ENCODE measurements at regions not wholly inside any gene's neighbourhood (a gene's known extent, or its start where the extent isn't known, plus 50 kb on each side); places are given as distances from the start of the nearest gene placed in this dataset.

DNA sequence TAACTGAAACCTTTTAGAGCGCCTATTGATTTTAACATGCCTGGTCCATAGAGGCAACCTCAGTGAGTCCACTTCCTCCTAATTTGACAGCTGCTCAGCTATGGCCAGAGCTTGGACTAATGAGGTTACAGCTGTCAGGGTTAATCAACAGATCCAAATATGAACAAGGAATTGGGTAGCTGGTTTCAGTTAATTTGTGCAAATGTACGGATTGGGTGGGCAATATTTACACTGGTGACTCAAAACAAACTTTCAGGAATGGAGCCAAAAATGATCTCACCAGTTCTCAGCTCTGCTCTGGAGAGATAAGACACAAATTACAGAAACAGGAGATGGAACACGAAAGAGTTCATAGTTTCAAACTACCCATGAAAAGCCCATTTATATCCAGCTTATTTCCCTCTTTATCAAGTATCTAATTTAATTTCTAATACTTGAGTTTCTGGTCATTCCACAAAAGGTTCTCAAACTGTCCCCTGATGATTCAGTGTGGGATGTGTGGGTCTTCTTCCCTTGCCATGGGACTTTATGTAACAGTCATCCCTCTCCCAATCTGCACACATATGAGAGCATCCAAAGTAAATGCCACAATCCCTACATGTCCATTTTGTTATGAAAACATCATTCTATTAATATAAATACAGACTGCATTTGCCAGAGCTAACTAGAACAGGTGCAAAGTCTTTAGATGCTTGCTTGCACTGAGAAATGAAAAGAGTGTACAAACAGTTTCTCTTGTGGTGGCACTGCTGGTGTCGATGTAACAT is 149.9 kb downstream of the RPS12 start:
- no peak for TF ChIP-seq SPI1 (IDR thresholded peaks at IDR 0.05; ENCODE audit: borderline replicate concordance, low read depth)
- TF ChIP-seq, protein P1, sequence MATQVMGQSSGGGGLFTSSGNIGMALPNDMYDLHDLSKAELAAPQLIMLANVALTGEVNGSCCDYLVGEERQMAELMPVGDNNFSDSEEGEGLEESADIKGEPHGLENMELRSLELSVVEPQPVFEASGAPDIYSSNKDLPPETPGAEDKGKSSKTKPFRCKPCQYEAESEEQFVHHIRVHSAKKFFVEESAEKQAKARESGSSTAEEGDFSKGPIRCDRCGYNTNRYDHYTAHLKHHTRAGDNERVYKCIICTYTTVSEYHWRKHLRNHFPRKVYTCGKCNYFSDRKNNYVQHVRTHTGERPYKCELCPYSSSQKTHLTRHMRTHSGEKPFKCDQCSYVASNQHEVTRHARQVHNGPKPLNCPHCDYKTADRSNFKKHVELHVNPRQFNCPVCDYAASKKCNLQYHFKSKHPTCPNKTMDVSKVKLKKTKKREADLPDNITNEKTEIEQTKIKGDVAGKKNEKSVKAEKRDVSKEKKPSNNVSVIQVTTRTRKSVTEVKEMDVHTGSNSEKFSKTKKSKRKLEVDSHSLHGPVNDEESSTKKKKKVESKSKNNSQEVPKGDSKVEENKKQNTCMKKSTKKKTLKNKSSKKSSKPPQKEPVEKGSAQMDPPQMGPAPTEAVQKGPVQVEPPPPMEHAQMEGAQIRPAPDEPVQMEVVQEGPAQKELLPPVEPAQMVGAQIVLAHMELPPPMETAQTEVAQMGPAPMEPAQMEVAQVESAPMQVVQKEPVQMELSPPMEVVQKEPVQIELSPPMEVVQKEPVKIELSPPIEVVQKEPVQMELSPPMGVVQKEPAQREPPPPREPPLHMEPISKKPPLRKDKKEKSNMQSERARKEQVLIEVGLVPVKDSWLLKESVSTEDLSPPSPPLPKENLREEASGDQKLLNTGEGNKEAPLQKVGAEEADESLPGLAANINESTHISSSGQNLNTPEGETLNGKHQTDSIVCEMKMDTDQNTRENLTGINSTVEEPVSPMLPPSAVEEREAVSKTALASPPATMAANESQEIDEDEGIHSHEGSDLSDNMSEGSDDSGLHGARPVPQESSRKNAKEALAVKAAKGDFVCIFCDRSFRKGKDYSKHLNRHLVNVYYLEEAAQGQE (IDR thresholded peaks at IDR 0.05; ENCODE audit: insufficient replicate concordance, low read depth), result no peak
- TF ChIP-seq GABPA (IDR thresholded peaks at IDR 0.05; ENCODE audit: low read depth), result no peak
- no peak for TF ChIP-seq POLR2AphosphoS5 (IDR thresholded peaks at IDR 0.05; ENCODE audit: low read depth)
- TF ChIP-seq, protein P2, sequence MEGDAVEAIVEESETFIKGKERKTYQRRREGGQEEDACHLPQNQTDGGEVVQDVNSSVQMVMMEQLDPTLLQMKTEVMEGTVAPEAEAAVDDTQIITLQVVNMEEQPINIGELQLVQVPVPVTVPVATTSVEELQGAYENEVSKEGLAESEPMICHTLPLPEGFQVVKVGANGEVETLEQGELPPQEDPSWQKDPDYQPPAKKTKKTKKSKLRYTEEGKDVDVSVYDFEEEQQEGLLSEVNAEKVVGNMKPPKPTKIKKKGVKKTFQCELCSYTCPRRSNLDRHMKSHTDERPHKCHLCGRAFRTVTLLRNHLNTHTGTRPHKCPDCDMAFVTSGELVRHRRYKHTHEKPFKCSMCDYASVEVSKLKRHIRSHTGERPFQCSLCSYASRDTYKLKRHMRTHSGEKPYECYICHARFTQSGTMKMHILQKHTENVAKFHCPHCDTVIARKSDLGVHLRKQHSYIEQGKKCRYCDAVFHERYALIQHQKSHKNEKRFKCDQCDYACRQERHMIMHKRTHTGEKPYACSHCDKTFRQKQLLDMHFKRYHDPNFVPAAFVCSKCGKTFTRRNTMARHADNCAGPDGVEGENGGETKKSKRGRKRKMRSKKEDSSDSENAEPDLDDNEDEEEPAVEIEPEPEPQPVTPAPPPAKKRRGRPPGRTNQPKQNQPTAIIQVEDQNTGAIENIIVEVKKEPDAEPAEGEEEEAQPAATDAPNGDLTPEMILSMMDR (IDR thresholded peaks at IDR 0.05; ENCODE audit: insufficient read depth, low read length), result no peak
- DNase-seq (ENCODE audit: low read depth in 1 of 2, low spot score in 1 of 2), result no peak
- Histone ChIP-seq H3K4me3 (replicated peaks; ENCODE audit: insufficient read depth, low read length) (no peak overlapping the region), H3K27me3 (ENCODE audit: insufficient read depth, poor library complexity, severe bottlenecking) (no peaks in the 10 kb centered on the region), H3K27ac (replicated peaks) (no peak overlapping the region)

DNA sequence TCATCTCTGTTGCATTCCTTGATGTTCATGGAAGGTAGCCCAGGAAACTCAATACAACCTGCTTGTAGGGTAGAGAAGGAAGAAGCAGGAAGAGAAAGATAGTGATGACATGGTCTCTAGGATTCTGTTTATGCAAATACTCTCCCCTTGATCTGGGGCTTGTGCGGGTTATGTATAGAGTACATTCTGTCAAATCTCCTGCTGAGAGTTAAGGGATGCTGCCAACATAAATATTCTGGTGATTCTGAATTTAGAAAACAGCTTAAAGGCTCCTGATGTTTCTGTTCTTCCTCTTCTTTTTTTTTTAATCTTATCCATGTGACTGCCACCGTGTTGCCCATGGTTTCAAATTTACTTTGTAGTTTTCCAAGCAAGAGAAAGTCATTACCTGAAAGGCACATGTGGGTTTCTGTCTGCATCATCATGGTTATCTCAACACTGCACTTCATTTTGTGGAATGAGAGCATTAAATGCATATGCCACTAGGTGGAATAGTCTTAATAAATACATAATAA is 150.6 kb downstream of the RPS12 start:
- no peak overlapping the region for H3K27ac ChIP-seq (replicated peaks)
- TF ChIP-seq, protein P2 (IDR thresholded peaks at IDR 0.05; ENCODE audit: insufficient read depth, low read length), result no peak
- TF ChIP-seq POLR2AphosphoS5 (IDR thresholded peaks at IDR 0.05; ENCODE audit: low read depth), result no peak
- no peak for TF ChIP-seq SPI1 (IDR thresholded peaks at IDR 0.05; ENCODE audit: borderline replicate concordance, low read depth)
- TF ChIP-seq, protein P1 (IDR thresholded peaks at IDR 0.05; ENCODE audit: insufficient replicate concordance, low read depth), result no peak
- no peak for TF ChIP-seq GABPA (IDR thresholded peaks at IDR 0.05; ENCODE audit: low read depth)

DNA sequence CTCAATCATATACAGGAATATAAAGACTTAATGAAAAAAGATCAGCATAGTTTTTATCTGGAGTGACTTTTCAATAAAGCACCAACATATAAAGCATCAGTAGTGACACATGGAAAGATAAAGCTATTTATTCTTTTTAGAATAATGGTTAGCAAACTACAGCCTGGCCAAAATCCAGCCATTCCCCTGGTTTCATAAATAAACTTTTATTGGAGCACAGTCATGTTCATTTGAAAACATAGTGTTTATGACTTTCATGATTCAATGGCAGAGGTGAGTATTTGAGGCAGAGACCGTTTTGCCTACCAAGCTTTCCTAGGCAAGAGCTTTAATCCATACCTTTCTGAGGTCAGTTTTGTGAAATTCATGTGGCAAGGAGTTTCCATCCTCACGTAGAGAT is 153.5 kb downstream of the RPS12 start:
- TF ChIP-seq SPI1 (IDR thresholded peaks at IDR 0.05; ENCODE audit: borderline replicate concordance, low read depth) (no peak), POLR2AphosphoS5 (IDR thresholded peaks at IDR 0.05; ENCODE audit: low read depth) (no peak), GABPA (IDR thresholded peaks at IDR 0.05; ENCODE audit: low read depth) (no peak)
- TF ChIP-seq, protein P1 (IDR thresholded peaks at IDR 0.05; ENCODE audit: insufficient replicate concordance, low read depth), result no peak
- TF ChIP-seq, protein P2 (IDR thresholded peaks at IDR 0.05; ENCODE audit: insufficient read depth, low read length), result no peak
- no peak overlapping the region for H3K4me3 ChIP-seq (replicated peaks; ENCODE audit: insufficient read depth, low read length)
- no peak for DNase-seq (ENCODE audit: low read depth in 1 of 2, low spot score in 1 of 2)
- H3K27me3 ChIP-seq (ENCODE audit: insufficient read depth, poor library complexity, severe bottlenecking), result no peaks in the 10 kb centered on the region
- no peak overlapping the region for H3K27ac ChIP-seq (replicated peaks)

More for the DNA sequence above, 150.6 kb downstream of the RPS12 start:
- H3K4me3 ChIP-seq (replicated peaks; ENCODE audit: insufficient read depth, low read length), result no peak overlapping the region
- DNase-seq (ENCODE audit: low read depth in 1 of 2, low spot score in 1 of 2), result no peak
- H3K27me3 ChIP-seq (ENCODE audit: insufficient read depth, poor library complexity, severe bottlenecking), result no peaks in the 10 kb centered on the region

Data from HL-60 (cell line).